H9 (cell line): ENCODE measurements at regions not wholly inside any gene's neighbourhood (a gene's known extent, or its start where the extent isn't known, plus 50 kb on each side); places are given as distances from the start of the nearest gene placed in this dataset.

Experiments
- DNase-seq: peaks from one replicate; pipeline ENCODE4 v3.0.0-alpha.2; 2017
- H2AFZ ChIP-seq: one replicate; pipeline ENCODE4 v1.6.1; 2013; ENCODE audit warnings: mild to moderate bottlenecking, low read length, control low read depth, moderate library complexity
- H2AK5ac ChIP-seq: 2 replicates; pipeline ENCODE4 v1.6.1; 2013; ENCODE audit warnings: low read length, control low read depth, mixed read lengths; ENCODE audit not compliant: insufficient read length
- H2BK120ac ChIP-seq: one replicate; pipeline ENCODE4 v1.6.1; 2013; ENCODE audit warnings: low read depth, mild to moderate bottlenecking, low read length, control low read depth, inconsistent platforms; ENCODE audit not compliant: poor library complexity, severe bottlenecking
- H2BK12ac ChIP-seq: 2 replicates; pipeline ENCODE4 v1.6.1; 2013; ENCODE audit warnings: low read length, control low read depth, mixed read lengths, low read depth; ENCODE audit not compliant: insufficient read length
- H2BK15ac ChIP-seq: 2 replicates; pipeline ENCODE4 v1.6.1; 2013; ENCODE audit warnings: low read depth, low read length, control low read depth
- H2BK20ac ChIP-seq: one replicate; pipeline ENCODE4 v1.6.1; 2013; ENCODE audit warnings: low read depth, mild to moderate bottlenecking, low read length, control low read depth, inconsistent platforms; ENCODE audit not compliant: poor library complexity, severe bottlenecking
- H2BK5ac ChIP-seq: 2 replicates; pipeline ENCODE4 v1.6.1; 2013; ENCODE audit warnings: low read length, control low read depth, mixed read lengths; ENCODE audit not compliant: insufficient read length
- H3K14ac ChIP-seq: 2 replicates; pipeline ENCODE4 v1.6.1; 2013; ENCODE audit warnings: low read length, control low read depth; ENCODE audit not compliant: insufficient read depth
- H3K18ac ChIP-seq: 2 replicates; pipeline ENCODE4 v1.6.1; 2013; ENCODE audit warnings: low read depth, mild to moderate bottlenecking, mixed read lengths, low read length, control low read depth; ENCODE audit not compliant: insufficient read length
- H3K23ac ChIP-seq: 2 replicates; pipeline ENCODE4 v1.6.1; 2013; ENCODE audit warnings: low read length, control low read depth, mixed read lengths, low read depth; ENCODE audit not compliant: insufficient read length
- H3K23me2 ChIP-seq: 2 replicates; pipeline ENCODE4 v1.6.1; 2013; ENCODE audit warnings: low read depth, mild to moderate bottlenecking, mixed read lengths, low read length, control low read depth; ENCODE audit not compliant: insufficient read length, poor library complexity, severe bottlenecking
- H3K27ac ChIP-seq: 2 replicates; pipeline ENCODE4 v1.5.1; 2013; ENCODE audit warnings: low read length, control low read depth, mixed read lengths, low read depth; ENCODE audit not compliant: insufficient read length
- H3K27me3 ChIP-seq: 2 replicates; pipeline ENCODE4 v1.6.1; 2013; ENCODE audit warnings: low read length, control low read depth, inconsistent platforms; ENCODE audit not compliant: insufficient read depth
- H3K4ac ChIP-seq: 2 replicates; pipeline ENCODE4 v1.6.1; 2013; ENCODE audit warnings: low read depth, mild to moderate bottlenecking, control low read depth, inconsistent platforms, low read length, moderate library complexity
- H3K4me1 ChIP-seq: 2 replicates; pipeline ENCODE4 v1.6.1; 2013; ENCODE audit warnings: low read length, control low read depth, inconsistent platforms; ENCODE audit not compliant: insufficient read depth
- H3K4me2 ChIP-seq: 2 replicates; pipeline ENCODE4 v1.6.1; 2013; ENCODE audit warnings: low read length, control low read depth, mixed read lengths; ENCODE audit not compliant: insufficient read length, insufficient read depth
- H3K56ac ChIP-seq: 2 replicates; pipeline ENCODE4 v1.6.1; 2013; ENCODE audit warnings: low read depth, mild to moderate bottlenecking, mixed read lengths, low read length, control low read depth; ENCODE audit not compliant: insufficient read length
- H3K79me1 ChIP-seq: 2 replicates; pipeline ENCODE4 v1.6.1; 2013; ENCODE audit warnings: low read depth, mild to moderate bottlenecking, moderate library complexity, low read length, control low read depth, inconsistent platforms; ENCODE audit not compliant: insufficient read depth, poor library complexity, severe bottlenecking
- H3K79me2 ChIP-seq: 2 replicates; pipeline ENCODE4 v1.6.1; 2013; ENCODE audit warnings: low read length, control low read depth, inconsistent platforms; ENCODE audit not compliant: insufficient read depth
- H3K9ac ChIP-seq: 2 replicates; pipeline ENCODE4 v1.6.1; 2013; ENCODE audit warnings: low read length, control low read depth, mixed read lengths; ENCODE audit not compliant: insufficient read length; ENCODE audit errors: extremely low read depth
- H3K9me3 ChIP-seq: one replicate; pipeline ENCODE4 v1.6.1; 2013; ENCODE audit warnings: low read depth, low read length, inconsistent platforms; ENCODE audit not compliant: control insufficient read depth
- H3T11ph ChIP-seq: one replicate; pipeline ENCODE4 v1.6.1; 2013; ENCODE audit warnings: mild to moderate bottlenecking, low read length, control low read depth, inconsistent platforms
- H4K20me1 ChIP-seq: one replicate; pipeline ENCODE4 v1.6.1; 2013; ENCODE audit not compliant: control insufficient read depth, insufficient read length, insufficient read depth
- H4K5ac ChIP-seq: 2 replicates; pipeline ENCODE4 v1.6.1; 2013; ENCODE audit warnings: low read depth, mild to moderate bottlenecking, mixed read lengths, low read length, control low read depth; ENCODE audit not compliant: insufficient read length
- H4K8ac ChIP-seq: replicated peaks from 2 replicates; pipeline ENCODE4 v1.6.1; 2013; ENCODE audit warnings: low read length, control low read depth, mixed read lengths, low read depth; ENCODE audit not compliant: insufficient read length
- H4K91ac ChIP-seq: 2 replicates; pipeline ENCODE4 v1.6.1; 2013; ENCODE audit warnings: low read depth, mild to moderate bottlenecking, moderate library complexity, mixed read lengths, low read length, control low read depth; ENCODE audit not compliant: insufficient read length
- H3K27ac Mint-ChIP-seq, 3 experiments: 2 replicates in 2 of 3; 3 replicates in 1 of 3; pipeline ENCODE4 v1.8.0; 2020 to 2021; ENCODE audit warnings: mixed read lengths in 3 of 3, mild to moderate bottlenecking in 1 of 3, moderate library complexity in 1 of 3
- H3K27me3 Mint-ChIP-seq: 2 replicates; pipeline ENCODE4 v1.8.0; 2021; ENCODE audit warnings: low read depth, mild to moderate bottlenecking, moderate library complexity, mixed read lengths
- H3K36me3 Mint-ChIP-seq, 3 experiments: 2 replicates in 2 of 3; 3 replicates in 1 of 3; pipeline ENCODE4 v1.8.0; 2020 to 2021; ENCODE audit warnings: low read depth in 3 of 3, mixed read lengths in 3 of 3; ENCODE audit not compliant: insufficient read depth in 1 of 3
- H3K4me1 Mint-ChIP-seq, 2 experiments: 2 replicates each; pipeline ENCODE4 v1.8.0; 2020; ENCODE audit warnings: mixed read lengths in 2 of 2
- H3K4me3 Mint-ChIP-seq, 2 experiments: 2 replicates in 1 of 2; 3 replicates in 1 of 2; pipeline ENCODE4 v1.8.0; 2020 to 2021; ENCODE audit warnings: mild to moderate bottlenecking in 2 of 2, mixed read lengths in 2 of 2, moderate library complexity in 1 of 2
- H3K9me3 Mint-ChIP-seq, 2 experiments: 2 replicates in 1 of 2; 3 replicates in 1 of 2; pipeline ENCODE4 v1.8.0; 2020; ENCODE audit warnings: mild to moderate bottlenecking in 2 of 2, mixed read lengths in 2 of 2, moderate library complexity in 1 of 2
- WGBS: extraction: QIAGEN DNeasy Blood & Tissue Kit; methylation state at CpG from one replicate; pipeline ENCODE4 v1.1.7; 2013; ENCODE audit warnings: missing lambda C conversion rate, low lambda C conversion rate, mixed read lengths; ENCODE audit not compliant: insufficient read length; ENCODE audit errors: extremely low coverage; 5-methylcytosine and 5-hydroxymethylcytosine counted together
- TF ChIP-seq, protein P1 (sequence below): fragments of 200-600 bp; sonication (generic); conservative IDR thresholded peaks from 3 replicates; pipeline ENCODE4 v1.8.0; 2021; ENCODE audit warnings: antibody characterized with exemption, mild to moderate bottlenecking

DNA sequence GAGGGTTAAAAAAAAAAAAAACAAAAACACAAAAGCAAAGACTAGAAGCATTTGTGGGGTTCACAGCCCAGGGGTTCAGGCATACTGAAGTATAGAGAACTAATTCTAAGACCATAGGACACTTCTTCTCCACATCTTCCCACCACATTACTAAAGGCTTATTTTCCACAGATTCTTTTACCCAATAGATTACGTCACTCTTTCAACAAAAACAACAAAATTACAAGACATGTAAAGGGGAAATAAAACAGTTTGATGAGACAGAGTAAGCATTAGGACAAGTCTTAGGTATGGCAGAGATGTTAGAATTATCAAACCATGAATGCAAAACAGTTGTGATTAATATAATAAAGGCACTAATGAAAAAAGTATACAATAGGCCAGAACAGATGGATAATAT lies 2013.7 kb downstream of the MRPL39 start:
- WGBS = 100% methylated on average over 1 of the region's 1 CpG
- H3K18ac ChIP-seq = no peak overlapping the region
- H2BK12ac ChIP-seq = no peak overlapping the region
- H3K27me3 ChIP-seq = no peaks in the 10 kb centered on the region
- H2BK15ac ChIP-seq = no peak overlapping the region
- H2BK120ac ChIP-seq = no peak overlapping the region
- no peak overlapping the region for H3K27ac ChIP-seq
- H3K4me3 Mint-ChIP-seq = no peak overlapping the region
- H4K5ac ChIP-seq = no peak overlapping the region
- no peaks in the 10 kb centered on the region for H3K79me1 ChIP-seq
- no peaks in the 10 kb centered on the region for H4K20me1 ChIP-seq
- H3K4me1 Mint-ChIP-seq = peaks cover 4 to 5% of the 10 kb centered on the region in 2 experiments; a peak in 3 of 4 replicates
- H3T11ph ChIP-seq = no peak overlapping the region
- no peak overlapping the region for H2AFZ ChIP-seq
- no peaks in the 10 kb centered on the region; a peak in 1 of 7 replicates for H3K36me3 Mint-ChIP-seq
- H4K91ac ChIP-seq = no peak overlapping the region
- H3K79me2 ChIP-seq = no peaks in the 10 kb centered on the region
- H3K4ac ChIP-seq = no peak overlapping the region
- H2BK5ac ChIP-seq = no peak overlapping the region
- H3K23ac ChIP-seq = no peak overlapping the region
- no peak overlapping the region for H2AK5ac ChIP-seq
- TF ChIP-seq, protein P1, sequence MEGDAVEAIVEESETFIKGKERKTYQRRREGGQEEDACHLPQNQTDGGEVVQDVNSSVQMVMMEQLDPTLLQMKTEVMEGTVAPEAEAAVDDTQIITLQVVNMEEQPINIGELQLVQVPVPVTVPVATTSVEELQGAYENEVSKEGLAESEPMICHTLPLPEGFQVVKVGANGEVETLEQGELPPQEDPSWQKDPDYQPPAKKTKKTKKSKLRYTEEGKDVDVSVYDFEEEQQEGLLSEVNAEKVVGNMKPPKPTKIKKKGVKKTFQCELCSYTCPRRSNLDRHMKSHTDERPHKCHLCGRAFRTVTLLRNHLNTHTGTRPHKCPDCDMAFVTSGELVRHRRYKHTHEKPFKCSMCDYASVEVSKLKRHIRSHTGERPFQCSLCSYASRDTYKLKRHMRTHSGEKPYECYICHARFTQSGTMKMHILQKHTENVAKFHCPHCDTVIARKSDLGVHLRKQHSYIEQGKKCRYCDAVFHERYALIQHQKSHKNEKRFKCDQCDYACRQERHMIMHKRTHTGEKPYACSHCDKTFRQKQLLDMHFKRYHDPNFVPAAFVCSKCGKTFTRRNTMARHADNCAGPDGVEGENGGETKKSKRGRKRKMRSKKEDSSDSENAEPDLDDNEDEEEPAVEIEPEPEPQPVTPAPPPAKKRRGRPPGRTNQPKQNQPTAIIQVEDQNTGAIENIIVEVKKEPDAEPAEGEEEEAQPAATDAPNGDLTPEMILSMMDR = no peak
- H4K8ac ChIP-seq = no peak overlapping the region
- no peak overlapping the region for H3K56ac ChIP-seq
- no peaks in the 10 kb centered on the region for H3K9me3 ChIP-seq
- H3K27me3 Mint-ChIP-seq = no peaks in the 10 kb centered on the region; the same call in 1 of the 2 replicates
- no peak overlapping the region for H3K14ac ChIP-seq
- H3K23me2 ChIP-seq = no peaks in the 10 kb centered on the region
- no peak overlapping the region for H3K4me2 ChIP-seq
- no peak overlapping the region for H3K27ac Mint-ChIP-seq
- no peaks in the 10 kb centered on the region for H3K4me1 ChIP-seq
- peaks cover 15 to 52% of the 10 kb centered on the region in 2 experiments for H3K9me3 Mint-ChIP-seq
- no peak overlapping the region for H2BK20ac ChIP-seq
- no peak overlapping the region for H3K9ac ChIP-seq
- DNase-seq = no peak
